Activated CD8-positive, alpha-beta memory T cell treated with anti-CD3 and anti-CD28 coated beads, Interleukin-2, amount 50 U/mL, for 48 hours (primary cell): ENCODE measurements at regions not wholly inside any gene's neighbourhood (a gene's known extent, or its start where the extent isn't known, plus 50 kb on each side); places are given as distances from the start of the nearest gene placed in this dataset.

Experiments used
- DNase-seq: peaks from one replicate; pipeline ENCODE4 v3.0.0-alpha.2; 2020

- no peak for DNase-seq
These were observed 110.9 kb upstream of the B3GAT1 start for GRCh38 chr11:134522782-134523570.

GRCh38 chr11:134521452-134522289 is 109.6 kb upstream of the B3GAT1 start:
- DNase-seq: no peak

GRCh38 chr11:134521001-134521400 is 109.0 kb upstream of the B3GAT1 start:
- DNase-seq: no peak

GRCh38 chr11:134519788-134520187 is 107.7 kb upstream of the B3GAT1 start:
- DNase-seq: no peak

- no peak for DNase-seq
These were observed 107.3 kb upstream of the B3GAT1 start for GRCh38 chr11:134519390-134519750.

GRCh38 chr11:134518616-134519389 is 106.8 kb upstream of the B3GAT1 start:
- no peak for DNase-seq

- DNase-seq: no peak
These were observed 105.7 kb upstream of the B3GAT1 start for GRCh38 chr11:134517621-134518293.

- DNase-seq: no peak
These were observed 105.1 kb upstream of the B3GAT1 start for GRCh38 chr11:134517115-134517514.

- DNase-seq: no peak
These were observed 104.5 kb upstream of the B3GAT1 start for GRCh38 chr11:134516529-134516928.

GRCh38 chr11:134515081-134515960 is 103.3 kb upstream of the B3GAT1 start:
- DNase-seq: no peak

GRCh38 chr11:134514354-134514951 is 102.4 kb upstream of the B3GAT1 start:
- DNase-seq: no peak

GRCh38 chr11:134513585-134514120 is 101.6 kb upstream of the B3GAT1 start:
- DNase-seq: no peak

GRCh38 chr11:134512571-134513538 is 100.8 kb upstream of the B3GAT1 start:
- no peak for DNase-seq

GRCh38 chr11:134512061-134512460 is 100.0 kb upstream of the B3GAT1 start:
- no peak for DNase-seq

- no peak for DNase-seq
These were observed 99.2 kb upstream of the B3GAT1 start for GRCh38 chr11:134511255-134511654.

- no peak for DNase-seq
These were observed 98.4 kb upstream of the B3GAT1 start for GRCh38 chr11:134510233-134511040.

- DNase-seq: peak; percentile 28
These were observed 97.6 kb upstream of the B3GAT1 start for GRCh38 chr11:134509381-134510232.
